Omental fat pad (tissue), 3 donors: ENCODE measurements at regions not wholly inside any gene's neighbourhood (a gene's known extent, or its start where the extent isn't known, plus 50 kb on each side); places are given as distances from the start of the nearest gene placed in this dataset.

ENCODE experiments used
- ATAC-seq: fragments of 150-250 bp; one replicate; pipeline ENCODE4 v1.9.1; 2016; ENCODE audit warnings: mild to moderate bottlenecking, moderate library complexity; ENCODE audit not compliant: low FRiP score
- DNase-seq: peaks from one replicate; pipeline ENCODE4 v3.0.0-alpha.2; 2019; ENCODE audit warnings: low spot score
- CTCF ChIP-seq, 3 donors: fragments of 450-650 bp; IDR thresholded peaks; one replicate each; pipeline ENCODE4 v1.5.1; 2016 to 2017; ENCODE audit warnings: antibody characterized with exemption in 3 of 3, mild to moderate bottlenecking in 3 of 3, moderate library complexity in 2 of 3

GRCh38 chr16:50982808-50983207 is 168.3 kb downstream of the SALL1 start:
- DNase-seq (no peak), ATAC-seq (no peak)
- TF ChIP-seq CTCF (IDR thresholded peaks at IDR 0.05), result no peak

GRCh38 chr16:50981951-50982350 is 169.1 kb downstream of the SALL1 start:
- no peak for ATAC-seq
- no peak for TF ChIP-seq CTCF (IDR thresholded peaks at IDR 0.05)
- DNase-seq, result no peak

GRCh38 chr16:50980666-50981065 is 170.4 kb downstream of the SALL1 start:
- no peak for ATAC-seq
- no peak for DNase-seq
- TF ChIP-seq CTCF (IDR thresholded peaks at IDR 0.05), result no peak

GRCh38 chr16:50979806-50980620 is 171.1 kb downstream of the SALL1 start:
- no peak for TF ChIP-seq CTCF (IDR thresholded peaks at IDR 0.05)
- ATAC-seq (no peak), DNase-seq (no peak)

GRCh38 chr16:50977138-50977537 is 173.9 kb downstream of the SALL1 start:
- no peak for TF ChIP-seq CTCF (IDR thresholded peaks at IDR 0.05)
- DNase-seq (no peak), ATAC-seq (no peak)

- DNase-seq, result no peak
- TF ChIP-seq CTCF (IDR thresholded peaks at IDR 0.05), result no peak
- ATAC-seq, result no peak
Observed at GRCh38 chr16:50974438-50975036, 176.5 kb downstream of the SALL1 start.

GRCh38 chr16:50972876-50973275 is 178.2 kb downstream of the SALL1 start:
- DNase-seq (no peak), ATAC-seq (no peak)
- no peak for TF ChIP-seq CTCF (IDR thresholded peaks at IDR 0.05)
